Lung (tissue), 11 donors: ENCODE measurements at regions not wholly inside any gene's neighbourhood (a gene's known extent, or its start where the extent isn't known, plus 50 kb on each side); places are given as distances from the start of the nearest gene placed in this dataset.

Experiments used
- ATAC-seq: fragments of 200-7000 bp; cut with Tn5 transposase; one replicate; pipeline ENCODE4 v1.9.1; 2020; ENCODE audit warnings: moderate number of reproducible peaks; ENCODE audit not compliant: insufficient read depth, low FRiP score
- DNase-seq, 3 donors: peaks; one replicate each; pipeline ENCODE4 v3.0.0-alpha.2; 2013 to 2017
- H3K27ac ChIP-seq, 2 donors: one replicate each; pipeline ENCODE4 v1.5.1; 2013; ENCODE audit warnings: mild to moderate bottlenecking in 2 of 2, moderate library complexity in 2 of 2, control low read depth in 1 of 2, inconsistent platforms in 1 of 2, low read depth in 1 of 2, low read length in 1 of 2
- H3K27me3 ChIP-seq, 3 donors: one replicate each; pipeline ENCODE4 v1.5.1; 2013; ENCODE audit warnings: low read length in 2 of 3; ENCODE audit not compliant: control insufficient read depth in 3 of 3, insufficient read depth in 3 of 3
- H3K36me3 ChIP-seq, 4 donors: one replicate each; pipeline ENCODE4 v1.5.1; 2013; ENCODE audit warnings: low read length in 4 of 4, mild to moderate bottlenecking in 1 of 4, moderate library complexity in 1 of 4; ENCODE audit not compliant: control insufficient read depth in 4 of 4, insufficient read depth in 4 of 4
- H3K4me1 ChIP-seq, 5 donors: one replicate each; pipeline ENCODE4 v1.5.1; 2013; ENCODE audit warnings: low read length in 5 of 5, mild to moderate bottlenecking in 2 of 5, moderate library complexity in 1 of 5; ENCODE audit not compliant: control insufficient read depth in 5 of 5, insufficient read depth in 5 of 5
- H3K4me3 ChIP-seq: one replicate; pipeline ENCODE4 v1.5.1; 2013; ENCODE audit warnings: mild to moderate bottlenecking, control low read depth, moderate library complexity
- H3K9ac ChIP-seq, 2 donors: one replicate each; pipeline ENCODE4 v1.5.1; 2013; ENCODE audit warnings: low read length in 2 of 2, control low read depth in 1 of 2; ENCODE audit not compliant: insufficient read depth in 1 of 2
- H3K9me3 ChIP-seq, 4 donors: one replicate each; pipeline ENCODE4 v1.5.1; 2013; ENCODE audit warnings: low read length in 3 of 4, mild to moderate bottlenecking in 1 of 4, moderate library complexity in 1 of 4; ENCODE audit not compliant: control insufficient read depth in 4 of 4, insufficient read depth in 3 of 4
- CTCF ChIP-seq: IDR thresholded peaks from 2 replicates; pipeline ENCODE4 v1.5.1; 2012; ENCODE audit warnings: mild to moderate bottlenecking; ENCODE audit errors: control extremely low read depth, extremely low read depth
- WGBS, 2 donors: extraction: QIAGEN DNeasy Blood & Tissue Kit; methylation state at CpG; one replicate each; pipeline ENCODE4 v1.1.7; 2013; 5-methylcytosine and 5-hydroxymethylcytosine counted together
- donor health status: control.
- donor health status: control.
- donor health status: Bipolar disorder and iron deficiency.
- donor health status: healthy.
- donor health status: DM: yes; HTN: yes; CAD: no.

GRCh38 chr10:57168611-57169240 lies 807.7 kb upstream of the ZWINT start:
- no peak overlapping the region for H3K9ac ChIP-seq
- H3K9me3 ChIP-seq: peaks cover 0 to 2% (median 0%) of the 10 kb centered on the region in 4 donors
- TF ChIP-seq CTCF: no peak
- DNase-seq (no peak), ATAC-seq (no peak)
- no peaks in the 10 kb centered on the region for H3K27me3 ChIP-seq
- H3K4me3 ChIP-seq: no peak overlapping the region
- H3K36me3 ChIP-seq: no peaks in the 10 kb centered on the region
- H3K4me1 ChIP-seq: peaks cover 0 to 3% (median 0%) of the 10 kb centered on the region in 5 donors
- H3K27ac ChIP-seq: no peak overlapping the region
- 65 to 75% methylated on average over 4 of the region's 4 CpGs for WGBS, 2 donors

- H3K36me3 ChIP-seq: no peaks in the 10 kb centered on the region
- no peak overlapping the region for H3K27ac ChIP-seq
- DNase-seq (no peak), ATAC-seq (no peak)
- TF ChIP-seq CTCF: no peak
- WGBS, 2 donors: 88 to 94% methylated on average over 2 of the region's 2 CpGs
- no peak overlapping the region for H3K4me3 ChIP-seq
- H3K9me3 ChIP-seq: peaks cover 0 to 2% (median 0%) of the 10 kb centered on the region in 4 donors
- no peak overlapping the region for H3K9ac ChIP-seq
- peaks cover 0 to 3% (median 0%) of the 10 kb centered on the region in 5 donors for H3K4me1 ChIP-seq
- H3K27me3 ChIP-seq: no peaks in the 10 kb centered on the region
Observed at GRCh38 chr10:57165671-57166070, 804.6 kb upstream of the ZWINT start.

- no peak overlapping the region for H3K9ac ChIP-seq
- H3K36me3 ChIP-seq: no peaks in the 10 kb centered on the region
- ATAC-seq (no peak), DNase-seq (no peak)
- H3K4me3 ChIP-seq: no peak overlapping the region
- H3K4me1 ChIP-seq: no peaks in the 10 kb centered on the region
- TF ChIP-seq CTCF: no peak
- H3K27ac ChIP-seq: no peak overlapping the region
- H3K9me3 ChIP-seq: peaks cover 0 to 2% (median 0%) of the 10 kb centered on the region in 4 donors
- no peaks in the 10 kb centered on the region for H3K27me3 ChIP-seq
- 81 to 94% methylated on average over 4 of the region's 4 CpGs for WGBS, 2 donors
Observed at GRCh38 chr10:57162231-57162630, 801.2 kb upstream of the ZWINT start.

- WGBS, 2 donors: 90 to 94% methylated on average over 1 of the region's 1 CpG
- H3K9me3 ChIP-seq: peaks cover 0 to 2% (median 0%) of the 10 kb centered on the region in 4 donors
- TF ChIP-seq CTCF: no peak
- no peaks in the 10 kb centered on the region for H3K27me3 ChIP-seq
- DNase-seq (no peak), ATAC-seq (no peak)
- no peaks in the 10 kb centered on the region for H3K36me3 ChIP-seq
- H3K27ac ChIP-seq: no peak overlapping the region
- no peaks in the 10 kb centered on the region for H3K4me1 ChIP-seq
- H3K9ac ChIP-seq: no peak overlapping the region
- no peak overlapping the region for H3K4me3 ChIP-seq
Observed at GRCh38 chr10:57161157-57161556, 800.1 kb upstream of the ZWINT start.
